ENCODE measurements at regions not wholly inside any gene's neighbourhood (a gene's known extent, or its start where the extent isn't known, plus 50 kb on each side); places are given as distances from the start of the nearest gene placed in this dataset.

DNA sequence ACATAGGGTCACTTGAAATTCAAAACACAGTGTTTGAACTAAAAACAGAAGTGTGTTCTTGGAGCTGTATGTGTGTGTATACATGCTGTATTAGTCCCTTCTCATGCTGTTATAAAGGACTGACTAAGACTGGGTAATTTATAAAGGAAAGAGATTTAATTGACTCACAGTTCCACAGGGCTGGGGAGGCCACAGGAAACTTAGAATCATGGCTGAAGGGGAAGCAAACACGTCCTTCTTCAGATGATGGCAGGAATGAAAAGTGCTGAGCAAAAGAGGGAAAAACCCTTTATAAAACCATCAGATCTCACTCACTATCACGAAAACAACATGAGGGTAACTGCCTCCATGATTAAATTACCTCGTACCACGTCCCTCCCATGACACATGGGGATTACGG, 224.1 kb downstream of the BCAT1 start:
- no peak for DNase-seq (ENCODE audit: low read depth in 4 of 4, low spot score in 3 of 4)

DNA sequence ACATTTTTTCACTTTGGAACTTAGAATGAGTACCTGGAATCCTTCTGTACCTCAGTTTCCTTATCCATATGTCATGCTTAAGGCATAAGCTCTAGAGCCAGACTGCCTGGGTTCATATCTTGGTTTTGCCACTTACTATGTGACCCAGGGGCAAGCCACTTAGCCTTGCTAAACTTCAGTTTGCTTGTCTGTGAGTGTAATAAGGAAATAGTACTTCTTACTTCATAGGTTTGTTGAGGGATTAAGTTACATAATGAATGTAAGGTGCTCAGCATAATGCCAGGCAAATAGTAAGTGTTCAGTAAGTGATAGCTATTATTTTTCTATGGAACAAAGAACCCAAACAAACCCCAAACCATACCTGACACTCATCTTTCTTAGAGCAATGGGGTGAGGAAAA, 225.1 kb downstream of the BCAT1 start:
- DNase-seq (ENCODE audit: low read depth in 4 of 4, low spot score in 3 of 4): no peak

DNA sequence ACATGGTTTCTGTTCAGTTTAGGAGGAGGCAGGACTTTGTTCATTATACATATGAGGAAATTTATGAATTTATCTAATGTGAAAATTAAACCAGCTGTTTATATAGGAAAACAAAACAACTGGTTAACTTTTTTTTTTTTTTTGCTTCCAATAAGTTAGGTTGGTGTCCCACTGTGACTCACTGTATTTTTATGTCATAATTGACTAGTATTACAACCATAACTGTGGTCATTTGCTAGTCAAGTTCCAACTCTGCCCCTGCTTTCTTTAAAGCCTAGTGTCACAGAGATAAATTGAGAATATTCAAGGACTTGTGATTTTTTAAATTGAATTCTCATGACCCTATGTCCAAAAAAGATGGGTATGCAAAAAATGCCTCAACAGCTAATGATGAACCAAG, 227.7 kb downstream of the BCAT1 start:
- no peak for DNase-seq (ENCODE audit: low read depth in 4 of 4, low spot score in 3 of 4)

DNA sequence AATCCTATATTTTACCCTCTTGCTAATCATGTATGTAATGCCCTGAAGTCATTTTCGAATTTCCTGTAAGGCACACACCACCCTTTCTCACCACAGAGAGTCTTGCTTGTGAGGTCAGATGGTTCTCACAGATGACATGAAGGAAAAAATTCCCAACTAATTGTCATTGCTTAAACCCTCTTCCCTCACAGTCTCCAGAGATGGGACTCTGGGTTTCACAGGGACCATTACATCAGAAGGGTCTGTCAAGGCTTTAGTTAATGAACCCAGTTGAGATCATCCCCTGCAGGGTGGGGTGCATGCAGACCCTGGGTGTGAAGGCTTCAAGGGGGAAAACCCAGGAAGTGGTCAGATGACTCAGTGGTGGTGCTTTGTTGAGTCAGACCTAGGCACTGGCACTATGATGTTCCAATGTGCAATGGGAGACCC, 229.6 kb downstream of the BCAT1 start:
- no peak for DNase-seq (ENCODE audit: low read depth in 4 of 4, low spot score in 3 of 4)

DNA sequence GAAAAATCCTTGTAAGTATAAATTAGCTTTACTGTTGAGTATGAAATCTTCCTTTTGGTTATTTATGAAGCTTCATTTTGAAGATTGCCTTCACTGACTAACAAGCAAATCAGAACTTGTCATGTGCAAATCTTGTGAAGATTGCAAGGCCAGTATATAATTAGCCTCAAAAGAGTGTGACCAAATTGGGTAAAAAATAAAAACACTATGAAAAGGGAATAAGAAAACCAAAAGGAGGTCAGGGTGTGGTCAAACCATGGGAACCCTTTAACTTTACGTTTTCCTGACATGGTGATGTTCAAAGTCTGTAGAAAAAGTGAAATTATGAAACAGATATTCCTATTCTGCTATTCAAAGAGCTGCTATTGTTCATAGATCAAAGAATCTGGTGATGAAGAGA, 230.3 kb downstream of the BCAT1 start:
- no peak for DNase-seq (ENCODE audit: low read depth in 4 of 4, low spot score in 3 of 4)

DNA sequence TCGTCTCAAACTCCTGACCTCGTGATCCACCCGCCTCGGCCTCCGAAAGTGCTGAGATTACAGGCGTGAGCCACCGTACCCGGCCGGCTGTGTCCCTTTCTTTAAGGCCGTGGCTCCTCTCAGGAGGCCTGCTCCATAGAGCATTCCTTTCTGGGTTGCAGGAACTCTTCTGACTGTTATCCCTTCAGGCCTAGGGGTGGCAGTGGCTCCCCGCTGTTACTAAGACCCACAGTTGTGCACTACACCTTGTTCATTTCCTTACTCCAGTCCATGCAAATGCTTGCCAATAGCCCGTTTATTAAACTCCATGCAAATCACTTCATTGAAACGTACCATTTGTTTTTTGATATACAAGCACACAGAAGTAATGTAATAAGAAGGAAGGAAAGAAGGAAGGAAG, 234.7 kb downstream of the BCAT1 start:
- no peak for DNase-seq (ENCODE audit: low read depth in 4 of 4, low spot score in 3 of 4)

DNA sequence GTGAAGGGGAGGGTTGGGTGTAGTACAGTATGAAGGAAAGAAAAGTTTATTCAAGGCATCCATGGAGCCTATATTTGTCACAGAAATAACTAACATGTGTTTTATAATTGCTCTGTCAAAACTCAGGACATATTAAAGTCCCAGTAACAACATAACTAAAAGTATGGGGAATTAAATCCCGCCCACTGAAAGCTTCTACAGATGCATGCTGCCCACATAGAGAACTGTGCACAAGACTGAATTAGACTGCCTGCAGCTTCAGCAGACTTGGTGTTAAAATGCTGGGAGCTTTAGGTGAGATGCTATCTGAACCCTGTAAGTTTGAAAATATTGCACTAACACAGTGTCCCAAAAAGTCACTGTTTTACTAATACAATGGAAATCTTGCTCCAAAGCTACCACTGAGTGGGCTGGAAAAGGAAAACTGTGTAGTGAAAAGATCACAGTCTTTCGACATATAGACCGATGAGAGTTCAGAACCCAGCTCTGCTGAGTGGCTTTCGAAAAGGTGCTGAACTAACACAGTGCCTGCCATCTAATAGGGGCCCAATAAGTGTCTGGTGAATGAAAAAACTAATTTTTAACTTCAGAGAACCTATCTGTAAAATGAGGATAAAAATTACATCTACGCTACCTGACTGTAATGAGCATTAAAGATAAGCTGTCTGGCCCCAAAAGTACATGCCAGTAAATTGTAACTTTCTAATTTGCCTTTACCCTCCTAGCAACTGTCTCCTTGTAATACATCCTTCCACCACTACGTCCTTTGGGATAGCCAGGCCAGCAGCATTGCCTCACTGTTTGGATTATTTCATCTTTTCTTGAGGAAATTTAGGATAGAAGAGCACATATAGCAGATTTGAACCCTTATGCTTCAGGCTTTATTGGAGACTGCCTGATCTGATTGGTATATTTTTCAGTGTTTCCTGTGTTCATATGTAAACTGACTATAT, 237.6 kb downstream of the BCAT1 start:
- no peak for DNase-seq (ENCODE audit: low read depth in 4 of 4, low spot score in 3 of 4)

DNA sequence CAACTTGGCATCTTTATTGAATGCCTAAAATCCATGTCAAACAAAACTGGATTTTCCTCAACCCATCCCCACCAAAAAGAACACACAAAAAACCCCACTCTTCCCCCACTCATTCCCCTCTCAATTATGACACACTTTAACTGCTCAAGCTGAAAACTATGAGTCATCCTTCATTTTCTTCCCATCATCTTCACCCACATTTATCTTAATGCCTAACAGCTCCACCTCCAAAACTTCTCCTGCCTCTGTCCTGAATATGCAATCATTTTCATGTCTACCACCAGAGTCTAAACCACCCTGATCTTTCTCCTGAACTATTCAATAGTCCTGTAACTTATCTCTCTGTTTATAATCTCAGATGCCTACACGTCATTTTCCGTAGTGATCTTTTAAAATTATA, 239.7 kb downstream of the BCAT1 start:
- no peak for DNase-seq (ENCODE audit: low read depth in 4 of 4, low spot score in 3 of 4)

DNA sequence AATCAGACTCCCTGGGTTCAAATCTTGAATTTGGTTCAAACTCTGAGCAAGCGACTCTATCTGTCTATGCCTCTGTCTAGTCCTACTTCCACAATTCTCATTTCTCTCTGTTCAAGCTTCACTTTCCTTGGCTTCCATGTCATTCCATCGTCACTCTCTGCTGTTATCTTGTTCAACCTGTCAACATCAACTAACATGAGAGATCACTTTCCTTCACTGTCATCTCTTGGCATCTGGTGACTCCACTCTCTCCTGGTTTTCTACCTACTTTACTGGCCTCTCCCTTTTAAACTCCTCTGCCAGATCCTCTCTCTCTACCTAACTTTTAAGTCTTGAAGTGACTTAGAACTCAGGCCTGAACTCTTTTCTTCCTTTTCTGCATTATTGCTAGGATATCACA, 240.2 kb downstream of the BCAT1 start:
- no peak for DNase-seq (ENCODE audit: low read depth in 4 of 4, low spot score in 3 of 4)

DNA sequence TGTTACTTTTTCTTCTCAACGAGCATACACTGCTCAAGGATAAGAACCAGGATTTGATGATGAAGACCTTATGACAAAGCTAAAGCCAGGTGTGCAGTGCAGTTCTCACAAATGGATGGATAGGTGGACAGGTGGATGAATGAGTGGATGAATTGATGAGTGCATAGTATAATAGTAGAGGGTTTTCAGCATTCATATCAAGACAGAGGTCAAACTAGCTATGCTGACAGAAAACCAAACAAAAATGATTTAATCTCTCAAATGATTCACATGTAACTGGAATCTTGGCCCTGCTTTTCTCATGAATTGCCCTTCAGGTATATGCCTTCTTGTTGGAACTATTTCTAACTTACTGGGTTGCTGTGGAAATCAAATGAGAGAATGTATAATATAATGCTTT, 240.9 kb downstream of the BCAT1 start:
- DNase-seq (ENCODE audit: low read depth in 4 of 4, low spot score in 3 of 4): no peak

DNA sequence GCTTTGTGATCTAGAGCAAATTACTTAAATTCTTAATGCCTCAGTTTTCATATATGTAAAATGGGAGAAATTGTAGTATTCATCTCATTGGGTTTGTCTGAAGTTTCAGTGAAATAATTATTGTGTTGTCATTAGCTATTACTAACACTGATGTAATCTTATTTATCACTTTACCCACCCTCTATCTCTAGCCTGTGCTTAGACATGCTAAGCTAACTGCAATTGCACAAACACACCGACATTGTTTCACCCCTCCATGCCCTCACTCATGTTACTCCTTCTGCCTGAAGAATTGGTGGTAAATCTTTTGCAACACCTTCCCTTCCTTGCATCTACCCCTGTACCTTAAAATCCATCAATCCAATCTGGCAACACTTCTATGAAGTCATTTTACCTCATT, 241.6 kb downstream of the BCAT1 start:
- no peak for DNase-seq (ENCODE audit: low read depth in 4 of 4, low spot score in 3 of 4)

DNA sequence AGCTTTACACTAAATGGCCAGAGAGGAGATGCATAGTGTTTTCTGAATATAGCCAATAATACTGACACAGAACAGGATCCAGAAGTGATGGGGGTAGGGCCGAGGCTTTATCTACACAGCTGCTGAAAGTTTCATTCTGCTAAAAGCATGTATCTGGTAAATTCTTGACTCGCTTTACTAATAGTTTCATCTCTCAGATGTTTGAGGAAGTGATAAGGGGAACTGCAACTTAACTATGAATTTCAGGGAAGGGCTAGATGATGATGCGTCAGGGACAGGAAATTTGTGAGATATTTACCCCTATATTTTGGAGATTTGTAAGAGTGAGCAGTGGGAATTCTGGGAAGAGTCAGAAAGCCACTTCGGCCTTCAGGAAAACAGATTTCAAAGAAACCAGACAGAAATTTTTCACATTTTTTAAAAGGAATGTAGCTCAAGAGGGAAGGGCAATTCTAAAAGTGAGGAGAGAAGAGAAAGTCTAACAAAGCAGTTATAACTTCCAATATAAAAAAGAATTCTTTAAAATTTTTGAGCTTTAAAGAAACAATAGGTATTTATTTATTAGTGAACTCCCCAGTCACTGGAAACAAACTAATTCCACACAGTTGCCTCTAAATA, 243.1 kb downstream of the BCAT1 start:
- no peak for DNase-seq (ENCODE audit: low read depth in 4 of 4, low spot score in 3 of 4)

DNA sequence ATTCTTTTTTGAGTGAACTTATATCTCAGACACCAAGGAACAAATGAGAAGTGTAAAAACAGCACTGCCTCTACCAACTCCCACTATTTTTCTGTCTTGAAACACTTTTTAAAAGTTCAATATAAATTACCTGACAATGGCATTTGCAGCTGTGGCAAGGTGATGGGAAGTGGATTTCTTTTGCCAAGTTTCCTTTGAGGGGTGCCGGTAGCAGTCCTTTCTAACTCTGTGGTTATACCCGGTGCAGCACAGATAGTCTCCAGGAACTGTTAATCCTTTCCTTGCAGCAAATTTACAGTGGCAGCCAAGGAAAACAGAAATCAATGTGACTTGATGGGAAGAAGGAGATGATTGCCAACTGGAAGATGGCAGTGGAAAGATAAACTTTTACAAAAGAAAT, 243.7 kb downstream of the BCAT1 start:
- no peak for DNase-seq (ENCODE audit: low read depth in 4 of 4, low spot score in 3 of 4)

DNA sequence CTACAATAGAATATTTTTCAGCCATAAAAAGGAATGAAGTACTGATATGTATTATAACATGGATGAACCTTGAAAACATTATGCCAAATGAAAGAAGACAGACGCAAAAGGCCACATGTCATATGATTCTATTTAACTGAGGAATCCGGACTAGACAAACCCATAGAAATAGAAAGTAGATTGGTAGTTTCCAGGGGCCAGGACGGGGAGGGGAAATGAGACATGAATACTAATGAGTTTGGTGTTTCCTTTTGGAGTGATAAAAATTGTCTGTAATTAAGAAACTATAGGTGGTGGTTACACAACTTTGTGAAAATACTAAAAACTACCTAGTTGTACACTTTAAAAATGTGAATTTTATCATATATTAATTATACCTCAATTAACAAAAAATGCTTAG, 247.6 kb downstream of the BCAT1 start:
- no peak for DNase-seq (ENCODE audit: low read depth in 4 of 4, low spot score in 3 of 4)

DNA sequence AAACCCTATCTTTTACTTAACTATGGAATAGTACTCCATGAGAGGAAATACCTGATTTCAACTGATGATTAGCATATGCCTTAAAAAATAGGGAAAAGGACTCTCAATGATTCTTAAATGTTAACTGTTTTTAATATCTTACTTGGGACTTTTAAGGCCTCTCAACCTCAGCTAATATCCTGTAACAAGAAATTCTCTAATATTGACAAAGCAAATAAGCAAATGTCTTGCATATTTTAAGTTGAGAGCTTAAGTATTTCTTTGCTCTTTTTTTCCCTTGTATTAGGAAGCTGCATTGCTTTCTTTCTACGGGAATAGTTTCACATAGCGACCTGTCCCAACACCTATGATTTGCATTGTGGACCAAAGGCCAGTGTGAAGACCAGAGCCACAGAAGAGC, 249.9 kb downstream of the BCAT1 start:
- DNase-seq (ENCODE audit: low read depth in 4 of 4, low spot score in 3 of 4): no peak

DNA sequence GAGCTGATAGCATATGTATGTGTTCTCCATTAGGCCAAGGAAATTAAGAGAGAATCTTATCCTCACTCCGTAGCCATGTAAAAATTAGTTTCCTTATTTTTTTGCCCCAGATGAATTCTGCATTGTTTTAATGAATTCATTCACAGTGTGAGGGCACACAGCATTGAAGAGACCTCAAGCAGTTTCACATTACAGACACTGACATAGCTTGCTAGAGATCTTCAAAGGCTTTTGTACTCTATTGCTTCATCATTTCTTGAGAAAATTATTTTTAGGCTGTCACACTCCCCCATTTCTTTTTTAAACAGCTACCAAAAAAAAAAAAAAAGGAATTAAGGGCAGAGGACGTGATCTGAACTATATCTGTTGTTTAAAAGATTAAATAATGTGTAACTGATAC, 251.1 kb downstream of the BCAT1 start:
- no peak for DNase-seq (ENCODE audit: low read depth in 4 of 4, low spot score in 3 of 4)

DNA sequence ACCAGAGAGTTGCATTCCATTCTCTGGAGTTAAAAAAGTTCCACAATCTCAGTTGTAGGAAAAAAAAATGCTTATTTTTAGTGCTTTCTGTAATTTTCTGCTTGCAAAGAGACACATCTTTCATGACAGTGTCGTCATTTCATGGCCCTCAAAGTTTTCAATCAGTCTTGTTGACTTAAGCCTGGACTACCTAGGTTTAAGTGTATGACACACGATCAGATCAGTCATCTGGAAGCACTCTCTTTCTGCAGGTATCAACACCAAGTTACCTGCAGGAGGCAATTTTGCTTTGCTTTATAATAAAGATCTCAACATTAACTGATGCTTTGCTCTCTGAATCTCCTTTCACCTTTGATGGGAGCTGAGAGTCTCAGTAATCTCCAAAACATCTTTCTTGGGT, 251.6 kb downstream of the BCAT1 start:
- DNase-seq (ENCODE audit: low read depth in 4 of 4, low spot score in 3 of 4): no peak

DNA sequence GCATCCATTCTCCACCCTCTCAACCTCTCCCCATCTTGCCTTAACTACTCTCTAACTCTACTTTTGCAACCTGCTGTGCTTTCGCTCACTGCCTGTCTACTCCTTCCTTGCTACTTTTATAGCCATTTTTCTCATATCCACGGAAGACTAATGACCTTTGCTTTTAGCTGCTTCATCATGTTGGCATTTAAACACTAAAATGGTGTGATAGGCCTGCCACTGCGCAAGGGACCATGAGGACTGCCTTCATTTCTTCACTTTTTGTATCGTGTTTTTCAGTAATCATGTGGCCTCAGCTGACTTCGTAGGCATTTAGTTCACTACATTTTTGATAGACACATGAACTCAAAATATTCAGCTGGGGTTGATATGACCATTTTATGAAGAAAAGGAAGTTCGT, 252.1 kb downstream of the BCAT1 start:
- DNase-seq (ENCODE audit: low read depth in 4 of 4, low spot score in 3 of 4): no peak

DNA sequence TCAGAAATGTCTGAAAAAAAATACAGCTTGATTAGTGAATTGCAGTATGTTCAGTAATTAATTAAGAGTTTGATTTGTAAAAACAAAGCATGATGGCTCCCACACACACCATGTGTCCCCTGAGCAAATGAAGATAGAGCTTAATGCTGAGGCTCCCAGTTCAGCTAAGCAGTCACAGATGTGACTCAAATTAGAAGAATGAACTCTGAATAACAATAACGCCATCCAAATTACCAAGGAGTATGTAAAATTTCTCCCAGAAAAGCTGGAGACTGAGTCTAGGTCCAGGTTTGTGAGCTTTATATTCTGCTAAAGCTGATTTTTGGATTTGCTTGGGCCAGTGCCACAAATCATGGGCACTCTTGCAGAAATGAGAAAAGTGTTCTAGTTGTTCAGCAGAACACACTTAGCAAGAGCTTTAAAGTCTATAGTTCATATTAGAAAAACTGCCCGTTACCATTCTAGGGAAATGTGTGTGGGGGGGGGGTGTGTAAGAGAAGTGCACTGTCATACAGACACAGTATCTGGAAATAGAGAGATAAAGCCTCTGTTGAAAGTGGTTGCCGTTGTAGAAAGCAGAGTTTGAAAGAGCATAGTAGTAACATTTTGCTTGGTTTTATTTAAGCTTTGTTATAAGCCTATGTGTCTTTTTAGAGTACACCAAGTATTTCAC, 253.1 kb downstream of the BCAT1 start:
- no peak for DNase-seq (ENCODE audit: low read depth in 4 of 4, low spot score in 3 of 4)

DNA sequence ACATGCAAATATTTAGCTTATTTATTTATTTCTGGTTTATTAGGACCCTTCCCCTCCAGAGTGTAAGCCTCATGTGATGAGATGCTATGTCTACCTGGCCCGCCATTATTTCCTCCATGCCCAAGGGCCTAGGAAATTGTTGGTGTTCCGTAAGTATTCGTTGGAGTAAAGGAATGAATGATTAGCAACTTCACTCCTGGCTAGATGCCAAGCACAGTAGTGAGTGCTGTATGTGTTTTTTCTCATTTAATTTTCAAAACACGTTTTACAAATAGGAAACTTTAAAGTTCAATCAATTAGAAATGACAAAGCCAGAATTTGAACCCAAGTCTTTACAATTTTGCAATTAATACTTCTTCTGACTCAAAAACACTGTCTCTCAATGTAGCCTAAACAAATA, 253.8 kb downstream of the BCAT1 start:
- no peak for DNase-seq (ENCODE audit: low read depth in 4 of 4, low spot score in 3 of 4)

DNA sequence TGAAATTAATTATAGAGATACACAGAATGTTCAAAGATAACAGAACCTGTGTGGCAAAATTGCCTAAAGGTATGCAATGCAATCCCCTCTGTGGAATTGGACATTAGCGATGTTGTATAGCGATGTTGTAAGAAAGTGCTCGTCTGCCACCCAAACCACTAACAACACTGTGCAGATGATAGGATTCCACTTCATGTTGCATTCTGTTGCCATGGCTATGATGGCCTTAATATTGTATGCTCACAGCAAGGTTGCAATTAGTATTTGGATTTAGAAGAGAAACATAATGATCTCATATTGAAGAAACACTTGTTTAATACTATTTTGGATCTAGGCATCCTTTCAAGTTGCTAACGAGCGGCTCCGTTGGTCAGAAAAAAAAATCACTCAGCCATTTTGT, 260.3 kb downstream of the BCAT1 start:
- no peak for DNase-seq (ENCODE audit: low read depth in 4 of 4, low spot score in 3 of 4)

DNA sequence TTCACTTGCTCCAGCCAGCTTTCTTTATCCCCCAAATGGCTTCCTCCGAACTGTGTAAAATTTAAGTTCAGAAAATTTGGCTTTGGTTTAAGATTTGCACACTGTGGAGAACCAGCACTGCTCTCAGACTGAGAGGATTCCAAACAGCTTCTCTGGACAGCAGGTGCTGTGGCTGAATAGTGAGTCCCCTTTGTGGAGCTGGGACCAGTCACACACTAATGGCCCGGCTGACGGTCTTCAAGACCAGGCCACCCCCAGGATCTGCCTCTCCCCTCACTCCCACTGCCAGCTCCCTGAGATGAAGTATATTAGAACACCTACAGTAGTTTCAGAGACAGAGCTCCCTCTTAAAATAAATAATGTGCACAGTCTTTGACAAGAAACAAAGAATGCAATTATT, 267.3 kb downstream of the BCAT1 start:
- no peak for DNase-seq (ENCODE audit: low read depth in 4 of 4, low spot score in 3 of 4)

All from left renal pelvis (tissue), 4 donors.